CD8-positive, alpha-beta memory T cell (primary cell): ENCODE measurements at regions not wholly inside any gene's neighbourhood (a gene's known extent, or its start where the extent isn't known, plus 50 kb on each side); places are given as distances from the start of the nearest gene placed in this dataset.

Source experiments
- CTCF ChIA-PET: fragments of 350-600 bp; sonication (Branson Sonifier 250); formaldehyde crosslinking; loops from one replicate; lab custom pipeline; 2021; ENCODE audit warnings: antibody characterized with exemption; lab: Charles Lee
- POLR2A ChIA-PET: fragments of 350-600 bp; sonication (Branson Sonifier 250); formaldehyde crosslinking; loops from one replicate; lab custom pipeline; 2021; ENCODE audit warnings: antibody characterized with exemption; lab: Charles Lee
- DNase-seq, 5 donors: peaks; one replicate each; pipeline versions ENCODE4 v3.0.0 to v3.0.0-alpha.2; 2020 to 2022; ENCODE audit warnings: mixed read lengths in 1 of 5
- H3K27ac ChIP-seq: one replicate; pipeline ENCODE4 v1.7.0; 2013; ENCODE audit warnings: low read depth, mild to moderate bottlenecking, low read length, moderate library complexity
- H3K27me3 ChIP-seq: 2 replicates; pipeline ENCODE4 v1.7.0; 2013; ENCODE audit warnings: low read length, mild to moderate bottlenecking; ENCODE audit not compliant: insufficient read depth, poor library complexity, severe bottlenecking
- H3K36me3 ChIP-seq: 2 replicates; pipeline ENCODE4 v1.7.0; 2013; ENCODE audit warnings: mild to moderate bottlenecking, low read length, moderate library complexity; ENCODE audit not compliant: insufficient read depth
- H3K4me1 ChIP-seq: 2 replicates; pipeline ENCODE4 v1.7.0; 2013; ENCODE audit warnings: mild to moderate bottlenecking, low read length, moderate library complexity; ENCODE audit not compliant: insufficient read depth
- H3K4me3 ChIP-seq: 2 replicates; pipeline ENCODE4 v1.7.0; 2013; ENCODE audit warnings: mild to moderate bottlenecking, low read length
- H3K9me3 ChIP-seq: 2 replicates; pipeline ENCODE4 v1.7.0; 2013; ENCODE audit warnings: mild to moderate bottlenecking, low read length
- H3K27ac Mint-ChIP-seq, 8 donors: one replicate each; pipeline ENCODE4 v1.8.0; 2020 to 2021; ENCODE audit warnings: mixed read lengths in 8 of 8, mild to moderate bottlenecking in 6 of 8, inconsistent platforms in 3 of 8, moderate library complexity in 3 of 8
- H3K27me3 Mint-ChIP-seq, 2 donors: one replicate each; pipeline ENCODE4 v1.8.0; 2020 to 2021; ENCODE audit warnings: mixed read lengths in 2 of 2, mild to moderate bottlenecking in 1 of 2, moderate library complexity in 1 of 2
- H3K36me3 Mint-ChIP-seq, 3 donors: one replicate each; pipeline ENCODE4 v1.8.0; 2020 to 2021; ENCODE audit warnings: mixed read lengths in 3 of 3, inconsistent platforms in 1 of 3, mild to moderate bottlenecking in 1 of 3
- H3K4me1 Mint-ChIP-seq, 3 donors: one replicate each; pipeline ENCODE4 v1.8.0; 2020 to 2021; ENCODE audit warnings: mixed read lengths in 3 of 3, inconsistent platforms in 1 of 3, mild to moderate bottlenecking in 1 of 3
- H3K4me3 Mint-ChIP-seq, 7 donors: one replicate each; pipeline ENCODE4 v1.8.0; 2020 to 2021; ENCODE audit warnings: mixed read lengths in 7 of 7, mild to moderate bottlenecking in 6 of 7, moderate library complexity in 4 of 7, inconsistent platforms in 2 of 7
- H3K9me3 Mint-ChIP-seq, 5 donors: one replicate each; pipeline ENCODE4 v1.8.0; 2020 to 2022; ENCODE audit warnings: mixed read lengths in 5 of 5, mild to moderate bottlenecking in 3 of 5, moderate library complexity in 2 of 5, inconsistent platforms in 1 of 5

DNA sequence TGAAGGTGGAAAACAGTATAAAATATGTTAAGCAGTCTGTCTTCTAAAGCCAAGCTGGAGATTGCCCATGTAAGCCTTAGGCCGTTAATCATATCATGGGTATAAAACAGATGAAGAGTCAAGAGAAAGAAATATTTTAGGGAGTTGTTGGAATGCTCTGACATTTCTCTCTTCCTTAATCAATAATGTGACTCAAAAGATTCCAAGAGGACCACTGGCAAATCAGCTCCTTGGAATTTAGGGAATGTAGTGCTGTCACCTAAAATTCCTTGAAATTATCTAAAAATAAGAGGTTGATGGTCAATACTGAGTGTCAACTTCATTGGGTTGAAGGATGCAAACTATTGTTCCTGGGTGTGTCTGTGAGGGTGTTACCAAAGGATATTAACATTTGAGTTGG, 525.9 kb downstream of the KCNA4 start:
- ChIA-PET CTCF (no interaction called here), POLR2A (no interaction called here)
- H3K27me3 ChIP-seq: no peaks in the 10 kb centered on the region
- no peak overlapping the region for H3K27ac ChIP-seq
- H3K4me3 Mint-ChIP-seq: no peak overlapping the region
- H3K27ac Mint-ChIP-seq: no peak overlapping the region
- no peaks in the 10 kb centered on the region for H3K4me1 ChIP-seq
- DNase-seq: no peak
- no peaks in the 10 kb centered on the region for H3K4me1 Mint-ChIP-seq
- peaks cover 0 to 1% of the 10 kb centered on the region in 2 donors for H3K27me3 Mint-ChIP-seq
- no peak overlapping the region for H3K4me3 ChIP-seq
- peaks cover 5 to 23% (median 8%) of the 10 kb centered on the region in 5 donors for H3K9me3 Mint-ChIP-seq
- no peaks in the 10 kb centered on the region for H3K36me3 ChIP-seq
- no peaks in the 10 kb centered on the region for H3K9me3 ChIP-seq
- no peaks in the 10 kb centered on the region for H3K36me3 Mint-ChIP-seq

DNA sequence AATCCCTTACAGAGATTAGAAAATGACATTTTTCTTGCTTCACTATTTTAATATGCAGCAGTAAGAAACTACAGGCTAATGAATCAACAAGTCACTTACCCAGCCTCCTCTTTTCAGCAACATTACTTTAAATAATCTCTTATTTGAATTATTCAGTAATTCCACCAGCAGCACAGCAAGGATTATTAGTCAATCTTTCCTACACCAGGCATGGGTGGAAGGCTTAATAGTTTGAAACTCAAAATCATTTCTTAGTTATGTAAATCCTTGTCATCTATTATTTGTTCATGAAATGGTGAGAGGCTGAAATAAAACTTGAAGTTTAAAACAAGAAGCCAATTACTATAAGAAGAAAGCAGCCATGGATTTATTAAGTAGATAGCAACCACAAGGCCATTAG, 530.5 kb downstream of the KCNA4 start:
- H3K27me3 Mint-ChIP-seq: peaks cover 0 to 1% of the 10 kb centered on the region in 2 donors
- H3K4me3 ChIP-seq: no peak overlapping the region
- H3K36me3 ChIP-seq: no peaks in the 10 kb centered on the region
- H3K27ac Mint-ChIP-seq: no peak overlapping the region
- DNase-seq: no peak
- H3K4me1 Mint-ChIP-seq: no peaks in the 10 kb centered on the region
- H3K27ac ChIP-seq: no peak overlapping the region
- H3K9me3 Mint-ChIP-seq: peaks cover 2 to 23% (median 5%) of the 10 kb centered on the region in 5 donors
- H3K4me3 Mint-ChIP-seq: no peak overlapping the region
- POLR2A ChIA-PET: no interaction called here
- H3K27me3 ChIP-seq: no peaks in the 10 kb centered on the region
- no peaks in the 10 kb centered on the region for H3K36me3 Mint-ChIP-seq
- H3K9me3 ChIP-seq: no peaks in the 10 kb centered on the region
- CTCF ChIA-PET: no interaction called here
- no peaks in the 10 kb centered on the region for H3K4me1 ChIP-seq

DNA sequence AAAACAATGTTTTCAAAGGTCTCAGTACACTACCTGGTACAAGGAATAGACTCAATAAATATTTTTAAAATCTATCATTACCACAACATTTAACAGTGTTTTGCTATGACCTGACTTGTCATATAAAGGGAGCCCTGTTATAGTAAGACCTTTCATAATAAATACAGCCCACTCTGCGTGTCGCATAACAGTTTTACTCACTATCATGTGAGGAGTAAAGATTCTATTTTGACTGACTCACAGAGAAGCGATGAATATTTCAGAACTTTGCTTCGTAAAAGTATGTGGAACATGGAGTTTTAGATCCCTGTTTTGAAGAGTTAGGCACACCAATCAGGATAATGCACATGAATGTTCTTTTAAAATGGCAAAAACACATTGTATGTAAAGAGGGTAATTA, 531.2 kb downstream of the KCNA4 start:
- no peaks in the 10 kb centered on the region for H3K27me3 ChIP-seq
- DNase-seq: no peak
- H3K4me3 ChIP-seq: no peak overlapping the region
- H3K27me3 Mint-ChIP-seq: peaks cover 0 to 1% of the 10 kb centered on the region in 2 donors
- H3K9me3 ChIP-seq: no peaks in the 10 kb centered on the region
- no peak overlapping the region for H3K27ac Mint-ChIP-seq
- H3K36me3 Mint-ChIP-seq: no peaks in the 10 kb centered on the region
- POLR2A ChIA-PET: no interaction called here
- no peak overlapping the region for H3K4me3 Mint-ChIP-seq
- H3K4me1 ChIP-seq: no peaks in the 10 kb centered on the region
- CTCF ChIA-PET: no interaction called here
- no peak overlapping the region for H3K27ac ChIP-seq
- H3K36me3 ChIP-seq: no peaks in the 10 kb centered on the region
- peaks cover 2 to 23% (median 3%) of the 10 kb centered on the region in 5 donors for H3K9me3 Mint-ChIP-seq
- no peaks in the 10 kb centered on the region for H3K4me1 Mint-ChIP-seq

DNA sequence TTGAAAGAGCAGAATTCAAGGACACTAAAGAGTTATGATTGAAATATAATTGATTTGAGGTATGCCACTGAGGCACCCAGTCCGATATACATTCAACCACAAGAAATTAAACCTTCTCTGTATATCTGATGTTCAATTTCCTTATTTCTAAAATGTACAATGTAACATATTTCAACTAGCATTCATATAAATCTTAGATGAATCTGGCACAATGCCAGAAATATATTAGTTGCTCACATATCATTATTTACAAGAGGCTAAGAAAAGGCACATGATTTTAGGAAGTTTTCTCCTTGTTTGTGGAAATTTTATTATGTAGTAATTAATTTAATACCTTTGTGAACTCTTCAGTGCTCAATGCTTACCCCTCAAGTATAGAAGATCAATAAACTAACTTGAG, 532.3 kb downstream of the KCNA4 start:
- Histone ChIP-seq H3K27ac (no peak overlapping the region), H3K4me1 (no peaks in the 10 kb centered on the region), H3K36me3 (no peaks in the 10 kb centered on the region), H3K27me3 (no peaks in the 10 kb centered on the region), H3K4me3 (no peak overlapping the region), H3K9me3 (no peaks in the 10 kb centered on the region)
- no peak for DNase-seq
- Mint-ChIP-seq H3K36me3 (no peaks in the 10 kb centered on the region), H3K27me3 (peaks cover 0 to 1% of the 10 kb centered on the region in 2 donors), H3K4me3 (no peak overlapping the region), H3K9me3 (peaks cover 0 to 23% (median 3%) of the 10 kb centered on the region in 5 donors), H3K27ac (no peak overlapping the region), H3K4me1 (no peaks in the 10 kb centered on the region)
- CTCF ChIA-PET: no interaction called here
- POLR2A ChIA-PET: no interaction called here

DNA sequence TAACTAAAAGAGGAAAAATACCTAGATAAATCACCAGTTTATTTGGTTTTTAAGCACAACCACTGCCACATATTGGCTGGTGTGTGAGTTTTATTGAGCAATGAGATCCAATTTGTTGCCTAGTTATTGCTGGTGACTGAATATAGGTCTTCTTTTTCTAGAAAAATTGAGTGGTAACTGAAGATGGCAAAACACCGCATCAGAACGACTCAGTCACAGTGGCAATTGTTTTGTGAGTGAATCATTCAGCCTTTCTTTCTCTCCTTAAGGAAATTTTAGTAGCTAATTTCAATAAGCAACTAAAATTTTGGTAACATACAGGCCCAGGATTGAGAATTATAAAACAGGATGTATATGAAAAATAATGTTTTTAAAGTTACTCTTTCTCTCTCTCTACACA, 533.0 kb downstream of the KCNA4 start:
- Histone ChIP-seq H3K4me1 (no peaks in the 10 kb centered on the region), H3K9me3 (peaks cover 6% of the 10 kb centered on the region), H3K4me3 (no peak overlapping the region), H3K27ac (no peak overlapping the region), H3K36me3 (no peaks in the 10 kb centered on the region), H3K27me3 (no peaks in the 10 kb centered on the region)
- Mint-ChIP-seq H3K4me3 (no peak overlapping the region), H3K9me3 (peaks cover 0 to 23% (median 4%) of the 10 kb centered on the region in 5 donors), H3K36me3 (no peaks in the 10 kb centered on the region), H3K27ac (no peak overlapping the region), H3K27me3 (peaks cover 0 to 1% of the 10 kb centered on the region in 2 donors), H3K4me1 (no peaks in the 10 kb centered on the region)
- ChIA-PET CTCF (no interaction called here), POLR2A (no interaction called here)
- no peak for DNase-seq

DNA sequence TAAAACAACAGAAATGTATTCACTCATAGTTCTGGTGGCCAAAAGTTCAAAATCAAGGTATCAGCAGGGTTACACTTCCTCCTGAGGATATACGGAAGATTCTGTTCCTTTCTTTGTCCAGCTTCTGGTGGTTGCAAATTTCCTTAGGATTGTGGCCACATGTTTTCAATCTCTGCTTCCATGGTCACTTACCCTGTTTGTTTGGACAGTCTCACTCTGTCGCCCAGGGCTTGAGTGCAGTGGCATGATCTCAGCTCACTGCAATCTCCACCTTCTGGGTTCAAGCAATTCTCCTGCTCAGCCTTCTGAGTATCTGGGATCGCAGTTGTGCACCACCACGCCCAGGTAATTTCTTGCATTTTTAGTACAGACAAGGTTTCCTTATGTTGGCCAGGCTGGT, 534.3 kb downstream of the KCNA4 start:
- Mint-ChIP-seq H3K27ac (no peak overlapping the region), H3K27me3 (no peaks in the 10 kb centered on the region), H3K4me1 (no peaks in the 10 kb centered on the region), H3K36me3 (no peaks in the 10 kb centered on the region), H3K4me3 (no peak overlapping the region), H3K9me3 (peaks cover 0 to 32% (median 4%) of the 10 kb centered on the region in 5 donors)
- no peaks in the 10 kb centered on the region for H3K4me1 ChIP-seq
- DNase-seq: no peak
- no peak overlapping the region for H3K27ac ChIP-seq
- ChIA-PET POLR2A (no interaction called here), CTCF (no interaction called here)
- no peaks in the 10 kb centered on the region for H3K27me3 ChIP-seq
- H3K36me3 ChIP-seq: no peaks in the 10 kb centered on the region
- H3K9me3 ChIP-seq: peaks cover 6% of the 10 kb centered on the region
- H3K4me3 ChIP-seq: no peak overlapping the region

DNA sequence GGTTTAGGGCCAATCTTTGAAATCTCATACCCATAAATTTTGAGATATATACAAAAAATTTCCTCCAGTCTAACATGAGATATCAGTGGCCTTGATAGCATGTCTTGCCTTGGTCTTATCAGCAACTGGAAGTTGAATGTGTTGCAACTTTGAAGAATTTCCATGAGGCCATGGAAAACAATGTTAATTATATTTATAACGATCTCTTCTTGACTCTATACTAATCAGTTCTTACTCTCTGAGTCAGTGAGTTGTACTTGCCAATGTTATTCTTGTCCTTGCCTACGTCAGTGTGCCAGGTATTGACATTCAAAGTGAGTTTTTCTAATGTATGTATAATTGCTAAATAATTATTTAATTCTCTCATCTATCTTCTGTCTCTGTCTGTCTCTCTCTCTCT, 535.1 kb downstream of the KCNA4 start:
- H3K27me3 ChIP-seq: no peaks in the 10 kb centered on the region
- peaks cover 6% of the 10 kb centered on the region for H3K9me3 ChIP-seq
- H3K27ac ChIP-seq: no peak overlapping the region
- no peak for DNase-seq
- CTCF ChIA-PET: no interaction called here
- no peaks in the 10 kb centered on the region for H3K36me3 ChIP-seq
- H3K4me3 Mint-ChIP-seq: no peak overlapping the region
- H3K4me3 ChIP-seq: no peak overlapping the region
- no peaks in the 10 kb centered on the region for H3K4me1 ChIP-seq
- H3K4me1 Mint-ChIP-seq: no peaks in the 10 kb centered on the region
- POLR2A ChIA-PET: no interaction called here
- no peaks in the 10 kb centered on the region for H3K27me3 Mint-ChIP-seq
- peaks cover 0 to 35% (median 4%) of the 10 kb centered on the region in 5 donors for H3K9me3 Mint-ChIP-seq
- no peaks in the 10 kb centered on the region for H3K36me3 Mint-ChIP-seq
- no peak overlapping the region for H3K27ac Mint-ChIP-seq

DNA sequence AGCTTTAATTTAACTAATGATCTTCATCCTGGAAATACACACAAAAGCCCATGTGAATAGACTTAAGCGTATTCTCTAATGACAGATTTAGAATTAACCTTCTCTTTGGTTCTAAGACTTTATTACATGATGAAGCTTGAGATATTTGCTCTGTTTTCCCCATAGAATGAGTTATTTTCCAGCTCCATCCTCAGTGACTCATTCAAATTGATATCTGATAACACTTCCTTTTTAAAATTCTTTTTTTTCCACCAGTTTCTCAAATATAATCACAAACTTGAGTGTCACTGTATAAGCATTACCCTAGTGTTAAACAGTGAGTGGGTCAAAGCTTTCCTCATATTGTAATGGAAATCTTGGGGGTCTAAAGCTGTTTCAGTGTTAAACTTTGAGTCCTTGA, 535.8 kb downstream of the KCNA4 start:
- POLR2A ChIA-PET: no interaction called here
- H3K27me3 Mint-ChIP-seq: no peaks in the 10 kb centered on the region
- H3K27me3 ChIP-seq: no peaks in the 10 kb centered on the region
- no peaks in the 10 kb centered on the region for H3K4me1 Mint-ChIP-seq
- H3K4me1 ChIP-seq: no peaks in the 10 kb centered on the region
- H3K36me3 ChIP-seq: no peaks in the 10 kb centered on the region
- no peak overlapping the region for H3K27ac ChIP-seq
- H3K9me3 ChIP-seq: peaks cover 6% of the 10 kb centered on the region
- no peak for DNase-seq
- H3K9me3 Mint-ChIP-seq: peaks cover 1 to 35% (median 6%) of the 10 kb centered on the region in 5 donors
- no peak overlapping the region for H3K4me3 Mint-ChIP-seq
- CTCF ChIA-PET: no interaction called here
- no peak overlapping the region for H3K4me3 ChIP-seq
- H3K36me3 Mint-ChIP-seq: no peaks in the 10 kb centered on the region
- H3K27ac Mint-ChIP-seq: no peak overlapping the region

DNA sequence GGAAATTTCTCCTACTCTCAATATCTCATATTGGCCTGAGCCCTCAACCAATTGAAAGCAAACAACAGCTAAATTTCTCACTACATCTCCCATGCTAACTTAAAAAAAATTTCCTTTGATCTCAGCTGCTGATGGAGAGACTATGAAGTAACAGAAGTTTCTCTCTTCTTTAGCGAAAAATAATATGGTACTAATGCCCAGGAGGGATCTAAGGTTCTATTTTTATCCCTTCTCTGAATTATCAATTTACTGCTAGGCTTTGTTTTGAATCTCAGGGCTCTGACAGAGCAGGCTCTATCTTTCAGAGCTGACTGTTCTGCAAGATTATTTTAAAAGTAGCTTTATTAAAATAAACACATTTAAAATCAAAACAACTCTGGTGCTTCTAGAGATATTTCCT, 558.6 kb downstream of the KCNA4 start:
- no peak overlapping the region for H3K4me3 ChIP-seq
- no peaks in the 10 kb centered on the region for H3K27me3 Mint-ChIP-seq
- no peaks in the 10 kb centered on the region for H3K36me3 Mint-ChIP-seq
- H3K4me1 Mint-ChIP-seq: no peaks in the 10 kb centered on the region
- no peaks in the 10 kb centered on the region for H3K9me3 ChIP-seq
- DNase-seq: no peak
- H3K4me3 Mint-ChIP-seq: no peak overlapping the region
- CTCF ChIA-PET: no interaction called here
- H3K27ac ChIP-seq: no peak overlapping the region
- no peaks in the 10 kb centered on the region for H3K36me3 ChIP-seq
- peaks cover 0 to 38% (median 3%) of the 10 kb centered on the region in 5 donors for H3K9me3 Mint-ChIP-seq
- H3K4me1 ChIP-seq: no peaks in the 10 kb centered on the region
- H3K27me3 ChIP-seq: no peaks in the 10 kb centered on the region
- POLR2A ChIA-PET: no interaction called here
- H3K27ac Mint-ChIP-seq: no peak overlapping the region
